ENCODE measurements at regions not wholly inside any gene's neighbourhood (a gene's known extent, or its start where the extent isn't known, plus 50 kb on each side); places are given as distances from the start of the nearest gene placed in this dataset.

DNA sequence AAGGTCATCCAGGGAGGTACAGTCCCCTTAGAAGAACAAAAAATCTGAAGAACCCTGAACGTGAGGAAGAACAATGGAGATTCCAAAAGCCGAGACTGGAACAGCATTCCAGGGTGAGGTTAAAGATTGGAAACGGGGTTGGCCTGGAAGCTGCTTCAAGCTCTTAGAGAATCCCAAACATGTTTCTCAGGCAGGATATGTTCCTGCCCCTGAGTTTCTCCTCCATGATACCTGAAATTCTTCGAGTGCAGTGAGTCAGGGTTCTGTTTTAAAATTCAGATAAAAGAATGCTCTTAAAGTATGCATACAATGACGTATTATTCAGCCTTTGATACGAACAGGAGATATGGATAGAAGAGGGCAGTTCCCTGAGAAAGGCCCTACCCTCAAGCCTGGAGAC, 293.1 kb downstream of the HS3ST3B1 start:
- TF ChIP-seq, protein P1, sequence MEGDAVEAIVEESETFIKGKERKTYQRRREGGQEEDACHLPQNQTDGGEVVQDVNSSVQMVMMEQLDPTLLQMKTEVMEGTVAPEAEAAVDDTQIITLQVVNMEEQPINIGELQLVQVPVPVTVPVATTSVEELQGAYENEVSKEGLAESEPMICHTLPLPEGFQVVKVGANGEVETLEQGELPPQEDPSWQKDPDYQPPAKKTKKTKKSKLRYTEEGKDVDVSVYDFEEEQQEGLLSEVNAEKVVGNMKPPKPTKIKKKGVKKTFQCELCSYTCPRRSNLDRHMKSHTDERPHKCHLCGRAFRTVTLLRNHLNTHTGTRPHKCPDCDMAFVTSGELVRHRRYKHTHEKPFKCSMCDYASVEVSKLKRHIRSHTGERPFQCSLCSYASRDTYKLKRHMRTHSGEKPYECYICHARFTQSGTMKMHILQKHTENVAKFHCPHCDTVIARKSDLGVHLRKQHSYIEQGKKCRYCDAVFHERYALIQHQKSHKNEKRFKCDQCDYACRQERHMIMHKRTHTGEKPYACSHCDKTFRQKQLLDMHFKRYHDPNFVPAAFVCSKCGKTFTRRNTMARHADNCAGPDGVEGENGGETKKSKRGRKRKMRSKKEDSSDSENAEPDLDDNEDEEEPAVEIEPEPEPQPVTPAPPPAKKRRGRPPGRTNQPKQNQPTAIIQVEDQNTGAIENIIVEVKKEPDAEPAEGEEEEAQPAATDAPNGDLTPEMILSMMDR (IDR thresholded peaks at IDR 0.05; ENCODE audit: low read depth, low read length), result no peak
- no peak for TF ChIP-seq EZH2phosphoT487 (IDR thresholded peaks at IDR 0.05; ENCODE audit: low read depth)
